H1 (cell line): ENCODE measurements at regions not wholly inside any gene's neighbourhood (a gene's known extent, or its start where the extent isn't known, plus 50 kb on each side); places are given as distances from the start of the nearest gene placed in this dataset.

Experiments
- CTCF ChIA-PET: fragments of 300-600 bp; sonication (Branson Sonifier 250); formaldehyde crosslinking; loops from one replicate; lab custom pipeline; 2021; ENCODE audit not compliant: partially characterized antibody; lab: Charles Lee
- POLR2A ChIA-PET: fragments of 300-600 bp; sonication (Branson Sonifier 250); formaldehyde crosslinking; loops from one replicate; lab custom pipeline; 2021; ENCODE audit warnings: inconsistent platforms; ENCODE audit not compliant: partially characterized antibody; lab: Charles Lee
- DNase-seq, 2 experiments: peaks; one replicate each; pipeline versions ENCODE4 v3.0.0 to v3.0.0-alpha.2; 2010 to 2022; ENCODE audit warnings: low spot score in 2 of 2, low read depth in 1 of 2, mixed read lengths in 1 of 2
- FAIRE-seq: peaks from 2 replicates; lab custom pipeline; 2011; peaks lifted over from hg19 to GRCh38; lab: Jason Lieb, UNC
- H2AFZ ChIP-seq: 2 replicates; pipeline ENCODE4 v1.8.1; 2012; ENCODE audit warnings: low read length, inconsistent platforms
- H2AK5ac ChIP-seq: 2 replicates; pipeline ENCODE4 v1.6.1; 2013; ENCODE audit warnings: low read depth, low read length
- H2BK120ac ChIP-seq: replicated peaks from 2 replicates; pipeline ENCODE3; 2013; ENCODE audit warnings: low read depth, low read length, inconsistent platforms
- H2BK12ac ChIP-seq: 2 replicates; pipeline ENCODE4 v1.6.1; 2013; ENCODE audit warnings: low read depth, low read length
- H2BK15ac ChIP-seq: 2 replicates; pipeline ENCODE4 v1.6.1; 2013; ENCODE audit warnings: low read length
- H2BK20ac ChIP-seq: 2 replicates; pipeline ENCODE4 v1.6.1; 2013; ENCODE audit warnings: low read length
- H2BK5ac ChIP-seq: 2 replicates; pipeline ENCODE4 v1.6.1; 2013; ENCODE audit warnings: low read depth, low read length
- H3K14ac ChIP-seq: 2 replicates; pipeline ENCODE4 v1.6.1; 2013; ENCODE audit warnings: inconsistent platforms; ENCODE audit not compliant: insufficient read length
- H3K18ac ChIP-seq: 2 replicates; pipeline ENCODE4 v1.6.1; 2013; ENCODE audit warnings: low read length; ENCODE audit errors: extremely low read depth
- H3K23ac ChIP-seq: 2 replicates; pipeline ENCODE4 v1.6.1; 2013; ENCODE audit warnings: inconsistent platforms; ENCODE audit not compliant: insufficient read length
- H3K23me2 ChIP-seq: 2 replicates; pipeline ENCODE4 v1.6.1; 2013; ENCODE audit warnings: low read depth, low read length
- H3K27ac ChIP-seq: 2 replicates; pipeline ENCODE4 v1.6.1; 2011; ENCODE audit warnings: low read depth, low read length, inconsistent platforms
- H3K27me3 ChIP-seq, 4 experiments: replicated peaks in 1 of 4; 1 replicate in 1 of 4; 2 replicates in 3 of 4; pipeline versions ENCODE4 v1.6.1 to v1.8.1; 2011 to 2013; ENCODE audit warnings: low read length in 3 of 4, mild to moderate bottlenecking in 3 of 4, inconsistent platforms in 2 of 4, mixed read lengths in 2 of 4, moderate library complexity in 1 of 4; ENCODE audit not compliant: control insufficient read depth in 3 of 4, insufficient read depth in 3 of 4; ENCODE audit errors: extremely low read depth in 1 of 4
- H3K36me3 ChIP-seq, 4 experiments: 2 replicates each; pipeline versions ENCODE4 v1.6.1 to v1.8.1; 2011 to 2013; ENCODE audit warnings: mild to moderate bottlenecking in 4 of 4, low read length in 3 of 4, moderate library complexity in 2 of 4, control low read depth in 1 of 4, inconsistent platforms in 1 of 4; ENCODE audit not compliant: insufficient read depth in 4 of 4, control insufficient read depth in 2 of 4
- H3K4ac ChIP-seq: replicated peaks from 2 replicates; pipeline ENCODE3; 2013; ENCODE audit warnings: low read length, low read depth, mixed read lengths, inconsistent platforms; ENCODE audit not compliant: insufficient read length
- H3K4me1 ChIP-seq, 4 experiments: replicated peaks in 1 of 4; 1 replicate in 1 of 4; 2 replicates in 3 of 4; pipeline versions ENCODE4 v1.6.1 to v1.8.1; 2011 to 2013; ENCODE audit warnings: low read length in 3 of 4, inconsistent platforms in 2 of 4, mixed read lengths in 1 of 4; ENCODE audit not compliant: insufficient read depth in 4 of 4, control insufficient read depth in 3 of 4
- H3K4me2 ChIP-seq, 2 experiments: 2 replicates each; pipeline versions ENCODE4 v1.6.1 to v1.8.1; 2011 to 2013; ENCODE audit warnings: low read depth in 2 of 2, low read length in 2 of 2, control low read depth in 1 of 2, inconsistent platforms in 1 of 2, mild to moderate bottlenecking in 1 of 2; ENCODE audit not compliant: insufficient read depth in 1 of 2
- H3K4me3 ChIP-seq, 4 experiments: fragments of 200-600, 300-600 bp in 1 of 4; sonication (generic), shearing (Covaris generic), sonication (Bioruptor Twin) in 1 of 4; 2 replicates each; pipeline versions ENCODE4 v1.5.1 to v1.8.1; 2011 to 2016; ENCODE audit warnings: low read length in 4 of 4, low read depth in 3 of 4, control low read depth in 2 of 4, inconsistent platforms in 2 of 4, mild to moderate bottlenecking in 2 of 4, mixed read lengths in 1 of 4, moderate library complexity in 1 of 4; ENCODE audit not compliant: insufficient read depth in 2 of 4; ENCODE audit errors: extremely low read depth in 1 of 4
- H3K56ac ChIP-seq: replicated peaks from 2 replicates; pipeline ENCODE3; 2013; ENCODE audit warnings: low read depth, mild to moderate bottlenecking, mixed read lengths, low read length, inconsistent platforms; ENCODE audit not compliant: insufficient read length
- H3K79me1 ChIP-seq: 2 replicates; pipeline ENCODE4 v1.6.1; 2013; ENCODE audit warnings: low read depth, low read length, control low read depth
- H3K79me2 ChIP-seq, 2 experiments: 2 replicates each; pipeline versions ENCODE4 v1.6.1 to v1.8.1; 2012 to 2013; ENCODE audit warnings: low read length in 2 of 2, mild to moderate bottlenecking in 2 of 2, inconsistent platforms in 1 of 2; ENCODE audit not compliant: insufficient read depth in 2 of 2, control insufficient read depth in 1 of 2
- H3K9ac ChIP-seq, 4 experiments: replicated peaks in 1 of 4; 1 replicate in 1 of 4; 2 replicates in 3 of 4; pipeline versions ENCODE4 v1.6.1 to v1.8.1; 2011 to 2013; ENCODE audit warnings: low read depth in 3 of 4, low read length in 3 of 4, control low read depth in 2 of 4, mild to moderate bottlenecking in 2 of 4, moderate library complexity in 2 of 4, inconsistent platforms in 1 of 4; ENCODE audit errors: extremely low read depth in 1 of 4
- H3K9me3 ChIP-seq, 2 experiments: 2 replicates each; pipeline versions ENCODE4 v1.6.1 to v1.8.1; 2012 to 2013; ENCODE audit warnings: mild to moderate bottlenecking in 2 of 2, moderate library complexity in 2 of 2, control low read depth in 1 of 2, inconsistent platforms in 1 of 2, low read depth in 1 of 2, low read length in 1 of 2, mixed read lengths in 1 of 2; ENCODE audit not compliant: insufficient read depth in 2 of 2
- H4K20me1 ChIP-seq, 2 experiments: replicated peaks in 1 of 2; 2 replicates each; pipeline versions ENCODE3 to v1.8.1; 2011 to 2013; ENCODE audit warnings: inconsistent platforms in 2 of 2, low read length in 2 of 2, mild to moderate bottlenecking in 1 of 2; ENCODE audit not compliant: insufficient read depth in 2 of 2, control insufficient read depth in 1 of 2
- H4K5ac ChIP-seq: 2 replicates; pipeline ENCODE4 v1.6.1; 2013; ENCODE audit warnings: low read length, low read depth, mixed read lengths, inconsistent platforms; ENCODE audit not compliant: insufficient read length
- H4K8ac ChIP-seq: 2 replicates; pipeline ENCODE4 v1.8.0; 2013; ENCODE audit warnings: mild to moderate bottlenecking, moderate library complexity, low read length, inconsistent platforms; ENCODE audit not compliant: insufficient read depth; ENCODE audit errors: extremely low read depth
- H4K91ac ChIP-seq: replicated peaks from 2 replicates; pipeline ENCODE3; 2013; ENCODE audit warnings: low read length, mixed read lengths, inconsistent platforms; ENCODE audit not compliant: insufficient read length
- CBX5 ChIP-seq: fragments of 300-800, 300-1000 bp; sonication (generic); IDR thresholded peaks from 2 replicates; pipeline ENCODE4 v1.7.1; 2016; ENCODE audit warnings: antibody characterized with exemption, low read length, low read depth
- FOSL1 ChIP-seq: IDR thresholded peaks from 2 replicates; pipeline ENCODE4 v1.6.1; 2011; ENCODE audit warnings: mild to moderate bottlenecking, low read depth, low read length, moderate library complexity; ENCODE audit not compliant: insufficient read depth
- RBBP5 ChIP-seq: IDR thresholded peaks from 2 replicates; pipeline ENCODE4 v1.7.1; 2012; ENCODE audit warnings: low read depth, mild to moderate bottlenecking, inconsistent platforms, low read length, moderate library complexity, borderline replicate concordance
- SIN3A ChIP-seq, 2 experiments: IDR thresholded peaks in 1 of 2; conservative IDR thresholded peaks in 1 of 2; 2 replicates each; pipeline ENCODE4 v1.6.1; 2011 to 2012; ENCODE audit warnings: low read length in 2 of 2, improper control_type of control experiment in 1 of 2, low read depth in 1 of 2, mild to moderate bottlenecking in 1 of 2
- WGBS, 2 experiments: shearing (Covaris generic) in 1 of 2; methylation state at CpG; one replicate each; pipeline versions ENCODE4 v1.1.6 to v1.1.7; 2013 to 2015; ENCODE audit warnings: low lambda C conversion rate in 2 of 2, mixed read lengths in 2 of 2, inconsistent platforms in 1 of 2, low coverage in 1 of 2, missing lambda C conversion rate in 1 of 2; ENCODE audit not compliant: insufficient replicate concordance in 2 of 2, insufficient coverage in 1 of 2, insufficient read length in 1 of 2; ENCODE audit errors: extremely low coverage in 1 of 2, missing lambda C conversion rate in 1 of 2; 5-methylcytosine and 5-hydroxymethylcytosine counted together

- Histone ChIP-seq H3K18ac (no peak overlapping the region), H3K79me1 (no peaks in the 10 kb centered on the region), H3K79me2 (no peaks in the 10 kb centered on the region), H4K20me1 (no peaks in the 10 kb centered on the region), H3K27ac (no peak overlapping the region), H3K9ac (no peak overlapping the region), H2BK15ac (no peak overlapping the region), H3K4me1 (no peaks in the 10 kb centered on the region), H2BK20ac (no peak overlapping the region), H3K23ac (no peak overlapping the region), H2AFZ (no peak overlapping the region), H3K27me3 (no peaks in the 10 kb centered on the region), H3K4me3 (no peak overlapping the region), H2BK12ac (no peak overlapping the region), H4K8ac (no peak overlapping the region), H3K9me3 (no peaks in the 10 kb centered on the region), H4K91ac (no peak overlapping the region), H3K4me2 (no peak overlapping the region), H3K56ac (no peak overlapping the region), H3K36me3 (no peaks in the 10 kb centered on the region), H3K4ac (no peak overlapping the region), H4K5ac (no peak overlapping the region), H3K14ac (no peak overlapping the region), H2AK5ac (no peak overlapping the region), H2BK120ac (no peak overlapping the region), H2BK5ac (no peak overlapping the region), H3K23me2 (no peaks in the 10 kb centered on the region)
- DNase-seq: no peak
- 94% methylated on average over 5 of the region's 5 CpGs; no CpG with 5 or more reads in 1 of the 2 experiments for WGBS, 2 experiments
- TF ChIP-seq RBBP5 (no peak), SIN3A (conservative IDR thresholded peaks at IDR 0.05 in 1 of 2, IDR thresholded peaks at IDR 0.05 in 1 of 2; ENCODE audit: low read depth in 1 of 2, low read length in 2 of 2) (no peak), CBX5 (no peak), FOSL1 (no peak)
- POLR2A ChIA-PET: no interaction called here
- no peak for FAIRE-seq
- CTCF ChIA-PET: interaction anchor here (1.0 kb wide), 1 partner anchor 59 kb away, joined by 3 read pairs; no protein-coding TSS in a partner anchor
Measured at GRCh38 chr12:87302126-87302745, 727.0 kb downstream of the C12orf50 start.
